HG02571 (cell line): ENCODE measurements at regions not wholly inside any gene's neighbourhood (a gene's known extent, or its start where the extent isn't known, plus 50 kb on each side); places are given as distances from the start of the nearest gene placed in this dataset.

Experiments used
- ATAC-seq: cut with Tn5 transposase; IDR thresholded peaks from one replicate; pipeline ENCODE4 v1.9.1; 2021; ENCODE audit warnings: mild to moderate bottlenecking, moderate library complexity; ENCODE audit not compliant: unreplicated experiment

- ATAC-seq, result no peak
These were observed 179.5 kb downstream of the GPAM start for GRCh38 chr10:112004075-112004474.

- no peak for ATAC-seq
These were observed 178.5 kb downstream of the GPAM start for GRCh38 chr10:112005044-112005443.

GRCh38 chr10:112006407-112006806, 177.2 kb downstream of the GPAM start:
- no peak for ATAC-seq

GRCh38 chr10:112006831-112007230, 176.7 kb downstream of the GPAM start:
- ATAC-seq, result no peak

GRCh38 chr10:112022196-112022595, 161.4 kb downstream of the GPAM start:
- ATAC-seq, result no peak

GRCh38 chr10:112024079-112024478, 159.5 kb downstream of the GPAM start:
- ATAC-seq, result no peak

- no peak for ATAC-seq
These were observed 158.3 kb downstream of the GPAM start for GRCh38 chr10:112025228-112025627.

- no peak for ATAC-seq
These were observed 157.1 kb downstream of the GPAM start for GRCh38 chr10:112026438-112026837.

GRCh38 chr10:112027731-112028280, 155.8 kb downstream of the GPAM start:
- no peak for ATAC-seq

GRCh38 chr10:112030431-112030830, 153.1 kb downstream of the GPAM start:
- ATAC-seq, result no peak

GRCh38 chr10:112039823-112040222, 143.7 kb downstream of the GPAM start:
- ATAC-seq, result no peak

GRCh38 chr10:112040696-112041095, 142.9 kb downstream of the GPAM start:
- no peak for ATAC-seq

- ATAC-seq, result no peak
These were observed 137.6 kb downstream of the GPAM start for GRCh38 chr10:112045938-112046337.

GRCh38 chr10:112047674-112048073, 135.9 kb downstream of the GPAM start:
- ATAC-seq, result no peak

GRCh38 chr10:112052166-112052565, 131.4 kb downstream of the GPAM start:
- ATAC-seq, result no peak

- no peak for ATAC-seq
These were observed 129.7 kb downstream of the GPAM start for GRCh38 chr10:112053895-112054294.

GRCh38 chr10:112054516-112054915, 129.0 kb downstream of the GPAM start:
- ATAC-seq, result no peak

GRCh38 chr10:112057072-112057471, 126.5 kb downstream of the GPAM start:
- no peak for ATAC-seq

GRCh38 chr10:112059220-112059619, 124.3 kb downstream of the GPAM start:
- no peak for ATAC-seq

- no peak for ATAC-seq
These were observed 111.9 kb downstream of the GPAM start for GRCh38 chr10:112071596-112072133.

GRCh38 chr10:112078003-112078402, 105.6 kb downstream of the GPAM start:
- no peak for ATAC-seq

GRCh38 chr10:112080231-112080630, 103.3 kb downstream of the GPAM start:
- no peak for ATAC-seq

GRCh38 chr10:112082120-112082519, 101.4 kb downstream of the GPAM start:
- no peak for ATAC-seq
